ENCODE measurements at regions not wholly inside any gene's neighbourhood (a gene's known extent, or its start where the extent isn't known, plus 50 kb on each side); places are given as distances from the start of the nearest gene placed in this dataset.

DNA sequence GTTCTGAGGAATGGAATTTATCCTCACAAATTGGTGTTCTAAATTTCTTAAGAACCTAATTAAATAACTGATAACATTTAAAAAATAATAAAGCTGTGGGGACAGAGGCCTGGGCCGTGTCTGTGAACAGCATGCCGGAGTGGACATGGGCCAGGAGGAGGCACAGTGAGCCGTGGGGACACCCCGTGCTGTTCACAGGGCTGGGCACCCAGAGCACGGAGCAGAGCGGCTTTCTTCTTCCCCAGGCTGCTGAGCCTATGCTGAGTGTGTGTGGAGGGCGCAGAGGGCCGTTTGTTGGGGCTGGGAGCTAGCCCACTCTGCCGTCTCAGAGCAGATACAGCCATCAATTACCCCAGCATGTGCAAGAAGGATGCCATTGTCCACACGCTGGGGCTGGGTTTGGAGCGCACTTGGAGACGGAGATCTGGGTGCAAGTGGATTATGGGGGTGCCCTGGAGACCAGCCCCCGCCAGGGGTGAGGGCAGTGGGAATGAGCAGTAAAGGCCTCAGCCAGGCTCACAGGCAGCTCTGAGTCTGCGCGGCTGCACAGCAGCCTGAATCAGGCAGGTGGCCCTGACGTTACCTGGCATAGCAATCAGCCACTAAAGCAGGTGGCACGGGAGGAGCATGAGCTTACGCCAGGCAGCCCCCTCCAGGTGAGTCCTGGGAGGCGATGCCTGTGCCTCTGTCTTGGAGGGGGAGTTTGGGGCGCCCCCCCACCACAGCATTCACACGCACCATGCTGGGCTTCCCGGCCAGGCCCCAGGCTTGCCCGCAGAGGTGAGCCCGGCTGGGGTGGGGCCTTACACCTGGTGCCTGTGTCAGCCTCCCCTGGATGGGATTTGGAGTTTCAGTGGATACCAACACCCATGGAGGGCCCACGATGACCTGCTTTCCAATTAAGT is 52.1 kb upstream of the SLC66A3 start:
- BruUV-seq (replicated peaks) = no TSS peak
- TF ChIP-seq JUN (IDR thresholded peaks at IDR 0.05; ENCODE audit: borderline replicate concordance, insufficient read depth, insufficient read length, low read depth) (no peak), MYC (IDR thresholded peaks at IDR 0.05; ENCODE audit: low read depth, low read length) (no peak), POLR2AphosphoS5 (IDR thresholded peaks at IDR 0.05; ENCODE audit: insufficient read depth, low read depth, low read length) (no peak), FOS (IDR thresholded peaks at IDR 0.05; ENCODE audit: borderline replicate concordance, insufficient read depth, low read length) (no peak), EZH2 (IDR thresholded peaks at IDR 0.05; ENCODE audit: borderline replicate concordance, low read depth, low read length, severe bottlenecking) (no peak), GATA2 (IDR thresholded peaks at IDR 0.05; ENCODE audit: insufficient read depth, insufficient read length, low read depth, low read length) (no peak), POLR2A (IDR thresholded peaks at IDR 0.05; ENCODE audit: low read depth, low read length) (no peak)
- TF ChIP-seq, protein P1, sequence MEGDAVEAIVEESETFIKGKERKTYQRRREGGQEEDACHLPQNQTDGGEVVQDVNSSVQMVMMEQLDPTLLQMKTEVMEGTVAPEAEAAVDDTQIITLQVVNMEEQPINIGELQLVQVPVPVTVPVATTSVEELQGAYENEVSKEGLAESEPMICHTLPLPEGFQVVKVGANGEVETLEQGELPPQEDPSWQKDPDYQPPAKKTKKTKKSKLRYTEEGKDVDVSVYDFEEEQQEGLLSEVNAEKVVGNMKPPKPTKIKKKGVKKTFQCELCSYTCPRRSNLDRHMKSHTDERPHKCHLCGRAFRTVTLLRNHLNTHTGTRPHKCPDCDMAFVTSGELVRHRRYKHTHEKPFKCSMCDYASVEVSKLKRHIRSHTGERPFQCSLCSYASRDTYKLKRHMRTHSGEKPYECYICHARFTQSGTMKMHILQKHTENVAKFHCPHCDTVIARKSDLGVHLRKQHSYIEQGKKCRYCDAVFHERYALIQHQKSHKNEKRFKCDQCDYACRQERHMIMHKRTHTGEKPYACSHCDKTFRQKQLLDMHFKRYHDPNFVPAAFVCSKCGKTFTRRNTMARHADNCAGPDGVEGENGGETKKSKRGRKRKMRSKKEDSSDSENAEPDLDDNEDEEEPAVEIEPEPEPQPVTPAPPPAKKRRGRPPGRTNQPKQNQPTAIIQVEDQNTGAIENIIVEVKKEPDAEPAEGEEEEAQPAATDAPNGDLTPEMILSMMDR (IDR thresholded peaks at IDR 0.05; ENCODE audit: extremely low read depth in 1 of 2, insufficient read depth in 1 of 2, low read depth in 1 of 2, low read length in 2 of 2) = no peak
- TF ChIP-seq, protein P2, sequence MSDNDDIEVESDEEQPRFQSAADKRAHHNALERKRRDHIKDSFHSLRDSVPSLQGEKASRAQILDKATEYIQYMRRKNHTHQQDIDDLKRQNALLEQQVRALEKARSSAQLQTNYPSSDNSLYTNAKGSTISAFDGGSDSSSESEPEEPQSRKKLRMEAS (IDR thresholded peaks at IDR 0.05; ENCODE audit: insufficient read depth, insufficient read length) = no peak
- Histone ChIP-seq H3K9ac (replicated peaks; ENCODE audit: extremely low read depth, insufficient read depth, low read length) (no peak overlapping the region), H3K4me3 (replicated peaks in 1 of 3; ENCODE audit: insufficient read depth in 1 of 3, low read depth in 1 of 3, low read length in 3 of 3) (no peak overlapping the region), H3K9me1 (replicated peaks; ENCODE audit: control insufficient read depth, extremely low read depth, insufficient read depth, low read length) (no peaks in the 10 kb centered on the region), H3K4me2 (ENCODE audit: insufficient read depth, low read length) (no peak overlapping the region), H3K79me2 (ENCODE audit: control insufficient read depth, insufficient read depth, low read length) (no peaks in the 10 kb centered on the region), H3K36me3 (ENCODE audit: control insufficient read depth in 2 of 2, extremely low read depth in 1 of 2, insufficient read depth in 2 of 2, low read length in 2 of 2) (no peaks in the 10 kb centered on the region), H4K20me1 (replicated peaks; ENCODE audit: control insufficient read depth, extremely low read depth, insufficient read depth, low read length) (no peaks in the 10 kb centered on the region), H3K4me1 (ENCODE audit: control insufficient read depth, extremely low read depth, insufficient read depth, low read length) (no peaks in the 10 kb centered on the region), H2AFZ (ENCODE audit: low read depth, low read length) (no peak overlapping the region), H3K27me3 (ENCODE audit: control insufficient read depth in 2 of 2, insufficient read depth in 2 of 2, low read length in 2 of 2) (no peaks in the 10 kb centered on the region), H3K9me3 (replicated peaks; ENCODE audit: control insufficient read depth, insufficient read depth, low read length) (no peaks in the 10 kb centered on the region), H3K27ac (ENCODE audit: insufficient read depth, low read depth, low read length) (no peak overlapping the region)
- ChIA-PET POLR2A (no interaction called here), CTCF (interaction anchor here (1.1 to 1.6 kb wide), 2 partner anchors 21 to 271 kb away, joined by 3 read pairs; no protein-coding TSS in a partner anchor)
- no peak for FAIRE-seq
- intact Hi-C loops (cut with micrococcal nuclease) = no loop called here
- dilution Hi-C loops (cut with MboI; ENCODE audit: extremely low pct_ligation_motif_present, low sequenced_read_pairs) = no loop called here
- no peak for DNase-seq (ENCODE audit: low read depth, low spot score)
